Cardiac muscle cell (in vitro differentiated cells and primary cell): ENCODE measurements at regions not wholly inside any gene's neighbourhood (a gene's known extent, or its start where the extent isn't known, plus 50 kb on each side); places are given as distances from the start of the nearest gene placed in this dataset.

Experiments used
- DNase-seq, 2 donors: peaks; one replicate each; pipeline versions ENCODE4 v3.0.0 to v3.0.0-alpha.2; 2010 to 2017; ENCODE audit warnings: low read depth in 1 of 2, low spot score in 1 of 2
- H3K27ac ChIP-seq: fragments of 200-600 bp; sonication (generic); 2 replicates; pipeline ENCODE4 v1.5.1; 2016
- H3K27me3 ChIP-seq: fragments of 200-600 bp; sonication (generic); 2 replicates; pipeline ENCODE4 v1.6.0; 2016; ENCODE audit warnings: control low read depth
- H3K36me3 ChIP-seq: fragments of 200-600 bp; sonication (generic); 2 replicates; pipeline ENCODE4 v1.5.1; 2016; ENCODE audit warnings: control low read depth
- H3K4me1 ChIP-seq: fragments of 200-600 bp; sonication (generic); 2 replicates; pipeline ENCODE4 v1.8.1; 2017; ENCODE audit warnings: low read depth, mild to moderate bottlenecking, mixed run types
- H3K4me3 ChIP-seq: fragments of 200-600 bp; sonication (generic); 2 replicates; pipeline ENCODE4 v1.5.1; 2016; ENCODE audit warnings: mild to moderate bottlenecking
- H3K9me3 ChIP-seq: fragments of 200-600 bp; sonication (generic); 2 replicates; pipeline ENCODE4 v1.5.1; 2017; ENCODE audit warnings: low read depth, mild to moderate bottlenecking, control low read depth
- TF ChIP-seq, protein P1 (sequence below): IDR thresholded peaks from 2 replicates; pipeline ENCODE4 v1.5.1; 2012; ENCODE audit warnings: low read depth, mild to moderate bottlenecking, low read length

DNA sequence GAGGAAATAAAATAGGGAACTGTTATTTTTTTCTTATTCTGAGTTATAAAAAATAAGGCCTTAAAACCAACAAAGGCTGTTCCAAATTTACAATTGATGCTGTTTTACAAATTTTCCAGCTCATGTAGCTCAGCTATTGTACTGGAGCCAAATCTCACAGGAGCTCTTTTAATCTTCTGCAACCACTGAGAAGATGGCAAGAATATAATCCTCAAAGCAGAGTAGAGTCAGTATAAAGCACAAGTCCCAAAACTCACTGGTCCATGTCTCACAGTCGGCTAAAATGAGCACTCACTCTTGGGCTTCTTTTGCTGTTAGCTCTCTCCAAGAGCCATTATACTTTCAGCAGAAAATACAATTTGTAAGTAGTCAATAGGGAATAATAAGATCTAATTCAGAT, 1074.4 kb upstream of the PRR20A start:
- no peak for DNase-seq
- Histone ChIP-seq H3K4me1 (no peaks in the 10 kb centered on the region), H3K4me3 (no peak overlapping the region), H3K27ac (no peak overlapping the region), H3K27me3 (no peaks in the 10 kb centered on the region), H3K36me3 (no peaks in the 10 kb centered on the region), H3K9me3 (no peaks in the 10 kb centered on the region)
- TF ChIP-seq, protein P1, sequence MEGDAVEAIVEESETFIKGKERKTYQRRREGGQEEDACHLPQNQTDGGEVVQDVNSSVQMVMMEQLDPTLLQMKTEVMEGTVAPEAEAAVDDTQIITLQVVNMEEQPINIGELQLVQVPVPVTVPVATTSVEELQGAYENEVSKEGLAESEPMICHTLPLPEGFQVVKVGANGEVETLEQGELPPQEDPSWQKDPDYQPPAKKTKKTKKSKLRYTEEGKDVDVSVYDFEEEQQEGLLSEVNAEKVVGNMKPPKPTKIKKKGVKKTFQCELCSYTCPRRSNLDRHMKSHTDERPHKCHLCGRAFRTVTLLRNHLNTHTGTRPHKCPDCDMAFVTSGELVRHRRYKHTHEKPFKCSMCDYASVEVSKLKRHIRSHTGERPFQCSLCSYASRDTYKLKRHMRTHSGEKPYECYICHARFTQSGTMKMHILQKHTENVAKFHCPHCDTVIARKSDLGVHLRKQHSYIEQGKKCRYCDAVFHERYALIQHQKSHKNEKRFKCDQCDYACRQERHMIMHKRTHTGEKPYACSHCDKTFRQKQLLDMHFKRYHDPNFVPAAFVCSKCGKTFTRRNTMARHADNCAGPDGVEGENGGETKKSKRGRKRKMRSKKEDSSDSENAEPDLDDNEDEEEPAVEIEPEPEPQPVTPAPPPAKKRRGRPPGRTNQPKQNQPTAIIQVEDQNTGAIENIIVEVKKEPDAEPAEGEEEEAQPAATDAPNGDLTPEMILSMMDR, result no peak

DNA sequence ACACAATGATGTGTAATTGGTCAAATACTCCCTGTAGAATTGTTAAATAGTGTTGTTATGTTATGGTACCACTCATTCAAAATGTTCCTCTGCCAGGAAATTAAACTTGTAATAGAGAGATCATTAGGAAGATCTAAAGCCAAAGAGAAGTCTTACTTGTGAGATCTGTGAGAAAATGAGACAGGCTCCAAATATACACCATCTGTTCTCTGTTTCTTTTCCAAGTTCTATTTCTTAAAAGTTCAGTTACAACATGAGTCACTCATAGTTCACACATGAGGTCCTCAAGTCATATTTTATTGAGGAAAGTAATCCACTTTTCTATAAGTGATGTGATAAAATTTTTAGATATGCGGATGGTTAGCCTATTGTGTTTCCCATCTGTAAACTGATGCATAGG, 1038.1 kb upstream of the PRR20A start:
- Histone ChIP-seq H3K36me3 (no peaks in the 10 kb centered on the region), H3K9me3 (no peaks in the 10 kb centered on the region), H3K4me3 (no peak overlapping the region), H3K4me1 (no peaks in the 10 kb centered on the region), H3K27ac (no peak overlapping the region), H3K27me3 (no peaks in the 10 kb centered on the region)
- TF ChIP-seq, protein P1, result no peak
- no peak for DNase-seq

DNA sequence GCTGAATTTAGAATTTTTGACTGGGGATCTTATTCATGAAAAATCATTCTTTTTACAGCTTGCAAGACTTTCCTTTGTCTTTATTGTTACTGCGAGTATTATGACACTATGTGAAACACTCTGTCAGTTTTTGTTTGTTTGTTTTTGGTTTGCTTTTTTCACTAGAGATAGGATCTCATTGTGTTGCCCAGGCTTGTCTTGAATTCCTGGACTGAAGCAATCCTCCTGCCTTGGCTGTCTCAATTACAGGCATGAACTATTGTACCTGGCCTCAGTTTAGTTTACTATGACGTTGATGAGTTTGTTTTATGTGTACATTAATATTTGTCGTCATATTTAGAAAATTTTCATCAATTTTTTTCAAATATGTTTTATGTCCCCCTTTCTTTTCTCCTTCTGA, 1030.0 kb upstream of the PRR20A start:
- H3K4me1 ChIP-seq, result no peaks in the 10 kb centered on the region
- H3K36me3 ChIP-seq, result no peaks in the 10 kb centered on the region
- H3K27me3 ChIP-seq, result no peaks in the 10 kb centered on the region
- H3K9me3 ChIP-seq, result no peaks in the 10 kb centered on the region
- TF ChIP-seq, protein P1, result no peak
- no peak overlapping the region for H3K4me3 ChIP-seq
- no peak overlapping the region for H3K27ac ChIP-seq
- DNase-seq, result no peak

GRCh38 chr13:56134524-56134923, 1006.2 kb upstream of the PRR20A start:
- no peaks in the 10 kb centered on the region for H3K27me3 ChIP-seq
- H3K27ac ChIP-seq, result no peak overlapping the region
- DNase-seq, result no peak
- no peaks in the 10 kb centered on the region for H3K4me1 ChIP-seq
- TF ChIP-seq, protein P1, result no peak
- no peak overlapping the region for H3K4me3 ChIP-seq
- H3K9me3 ChIP-seq, result no peaks in the 10 kb centered on the region
- H3K36me3 ChIP-seq, result no peaks in the 10 kb centered on the region

DNA sequence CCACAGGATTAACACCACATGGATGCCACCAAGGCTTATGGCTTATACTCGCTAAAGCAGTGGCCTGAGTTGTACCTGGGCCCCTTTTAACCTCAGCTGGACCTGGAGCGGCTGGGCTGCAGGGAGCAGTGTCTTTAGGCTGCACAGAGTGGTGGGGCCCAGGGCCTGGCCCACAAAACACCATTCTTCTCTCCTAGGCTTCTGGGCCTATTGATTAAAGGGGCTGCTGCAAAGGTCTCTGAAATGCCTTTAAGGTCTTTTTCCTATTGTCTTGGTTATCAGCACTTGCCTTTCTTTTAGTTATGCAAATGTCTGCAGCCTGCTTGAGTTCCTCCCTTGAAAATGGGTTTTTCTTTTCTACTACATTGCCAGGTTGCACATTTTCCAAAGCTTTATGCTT, 973.9 kb upstream of the PRR20A start:
- H3K4me3 ChIP-seq, result no peak overlapping the region
- no peak overlapping the region for H3K27ac ChIP-seq
- H3K9me3 ChIP-seq, result no peaks in the 10 kb centered on the region
- H3K4me1 ChIP-seq, result no peaks in the 10 kb centered on the region
- no peaks in the 10 kb centered on the region for H3K27me3 ChIP-seq
- TF ChIP-seq, protein P1, result no peak
- no peak for DNase-seq
- H3K36me3 ChIP-seq, result no peaks in the 10 kb centered on the region

DNA sequence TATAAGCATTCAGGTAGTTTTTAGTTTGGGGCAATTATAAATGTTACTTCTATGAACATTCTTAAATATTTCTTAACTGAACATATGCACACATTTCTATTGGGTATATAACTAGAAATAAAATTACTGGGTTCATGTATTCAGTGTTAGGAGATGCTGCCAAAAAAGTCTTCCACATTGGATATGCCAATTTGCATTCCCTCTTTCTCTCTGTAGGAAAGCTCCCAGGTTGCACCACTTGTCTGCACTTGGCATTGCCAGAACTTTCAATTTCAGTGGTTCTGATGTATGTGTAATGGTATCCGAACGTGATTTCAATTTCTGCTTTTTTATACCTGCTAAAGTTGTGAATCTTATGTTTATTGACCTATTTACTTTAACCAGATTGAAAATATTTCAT, 972.1 kb upstream of the PRR20A start:
- TF ChIP-seq, protein P1, result no peak

More for the DNA sequence above, 972.1 kb upstream of the PRR20A start:
- Histone ChIP-seq H3K36me3 (no peaks in the 10 kb centered on the region), H3K27ac (no peak overlapping the region), H3K4me1 (no peaks in the 10 kb centered on the region), H3K9me3 (no peaks in the 10 kb centered on the region), H3K27me3 (no peaks in the 10 kb centered on the region), H3K4me3 (no peak overlapping the region)
- DNase-seq, result no peak
